IMR-90 (cell line): ENCODE measurements at regions not wholly inside any gene's neighbourhood (a gene's known extent, or its start where the extent isn't known, plus 50 kb on each side); places are given as distances from the start of the nearest gene placed in this dataset.

Source experiments
- CEBPB ChIP-seq: IDR thresholded peaks from 2 replicates; pipeline ENCODE4 v1.6.1; 2012; ENCODE audit warnings: low read depth, low read length, improper control_type of control experiment
- MAFK ChIP-seq: IDR thresholded peaks from 2 replicates; pipeline ENCODE4 v1.6.1; 2012; ENCODE audit warnings: low read depth, low read length, improper control_type of control experiment
- TF ChIP-seq, protein P1 (sequence below): conservative IDR thresholded peaks from 2 replicates; pipeline ENCODE4 v1.5.1; 2012; ENCODE audit warnings: mild to moderate bottlenecking, low read depth, low read length, improper control_type of control experiment

DNA sequence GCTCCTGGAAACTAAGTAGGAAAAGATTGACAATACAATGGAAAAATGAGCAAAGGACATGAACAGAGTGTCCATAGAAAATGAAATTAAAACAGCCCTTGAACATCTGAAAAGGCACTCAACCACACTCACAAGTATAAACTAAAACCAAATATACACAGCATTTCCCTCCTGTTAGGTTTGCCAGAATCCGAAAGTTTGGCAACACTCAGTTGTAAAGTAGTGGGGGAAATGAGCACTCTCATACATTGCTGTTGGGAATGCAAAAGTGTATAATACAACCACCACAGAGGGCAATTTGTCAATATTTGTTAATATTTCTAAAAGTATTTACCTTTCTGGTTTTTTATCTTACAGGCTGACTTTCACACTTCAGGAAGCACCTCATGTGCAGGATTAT, 84.2 kb upstream of the TMEM164 start:
- TF ChIP-seq MAFK (no peak), CEBPB (no peak)
- TF ChIP-seq, protein P1, sequence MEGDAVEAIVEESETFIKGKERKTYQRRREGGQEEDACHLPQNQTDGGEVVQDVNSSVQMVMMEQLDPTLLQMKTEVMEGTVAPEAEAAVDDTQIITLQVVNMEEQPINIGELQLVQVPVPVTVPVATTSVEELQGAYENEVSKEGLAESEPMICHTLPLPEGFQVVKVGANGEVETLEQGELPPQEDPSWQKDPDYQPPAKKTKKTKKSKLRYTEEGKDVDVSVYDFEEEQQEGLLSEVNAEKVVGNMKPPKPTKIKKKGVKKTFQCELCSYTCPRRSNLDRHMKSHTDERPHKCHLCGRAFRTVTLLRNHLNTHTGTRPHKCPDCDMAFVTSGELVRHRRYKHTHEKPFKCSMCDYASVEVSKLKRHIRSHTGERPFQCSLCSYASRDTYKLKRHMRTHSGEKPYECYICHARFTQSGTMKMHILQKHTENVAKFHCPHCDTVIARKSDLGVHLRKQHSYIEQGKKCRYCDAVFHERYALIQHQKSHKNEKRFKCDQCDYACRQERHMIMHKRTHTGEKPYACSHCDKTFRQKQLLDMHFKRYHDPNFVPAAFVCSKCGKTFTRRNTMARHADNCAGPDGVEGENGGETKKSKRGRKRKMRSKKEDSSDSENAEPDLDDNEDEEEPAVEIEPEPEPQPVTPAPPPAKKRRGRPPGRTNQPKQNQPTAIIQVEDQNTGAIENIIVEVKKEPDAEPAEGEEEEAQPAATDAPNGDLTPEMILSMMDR, result no peak
